OCI-LY3 (cell line): ENCODE measurements at regions not wholly inside any gene's neighbourhood (a gene's known extent, or its start where the extent isn't known, plus 50 kb on each side); places are given as distances from the start of the nearest gene placed in this dataset.

Experiments used
- CTCF ChIP-seq: fragments of 200-600, 300-600 bp; sonication (generic); IDR thresholded peaks from 2 replicates; pipeline ENCODE4 v1.5.1; 2014; ENCODE audit warnings: antibody characterized with exemption, low read length, low read depth
- EZH2phosphoT487 ChIP-seq: fragments of 200-600 bp; shearing (Covaris generic); IDR thresholded peaks from 2 replicates; pipeline ENCODE4 v1.6.1; 2018; ENCODE audit warnings: antibody characterized with exemption, mixed run types, low read depth

GRCh38 chr4:54386042-54386669, 157.1 kb downstream of the PDGFRA start:
- TF ChIP-seq CTCF (no peak), EZH2phosphoT487 (no peak)
